ENCODE measurements at regions not wholly inside any gene's neighbourhood (a gene's known extent, or its start where the extent isn't known, plus 50 kb on each side); places are given as distances from the start of the nearest gene placed in this dataset.

GRCh38 chr4:18248611-18249010 lies 227.1 kb upstream of the LCORL start:
- Mint-ChIP-seq H3K9me3 (no peaks in the 10 kb centered on the region), H3K4me3 (no peak overlapping the region), H3K27ac (no peak overlapping the region)

GRCh38 chr4:18247189-18247588 lies 225.6 kb upstream of the LCORL start:
- H3K36me3 Mint-ChIP-seq (ENCODE audit: low read depth): no peaks in the 10 kb centered on the region
- no peak overlapping the region for H3K4me3 Mint-ChIP-seq
- DNase-seq: no peak
- H3K4me1 Mint-ChIP-seq: no peaks in the 10 kb centered on the region
- TF ChIP-seq CTCF (IDR thresholded peaks at IDR 0.05): no peak
- no peak overlapping the region for H3K27ac Mint-ChIP-seq
- no peaks in the 10 kb centered on the region for H3K9me3 Mint-ChIP-seq
- no peaks in the 10 kb centered on the region for H3K27me3 Mint-ChIP-seq (ENCODE audit: low read depth, poor library complexity)

More at GRCh38 chr4:18248611-18249010, 227.1 kb upstream of the LCORL start:
- Mint-ChIP-seq H3K4me1 (no peaks in the 10 kb centered on the region), H3K36me3 (ENCODE audit: low read depth) (no peaks in the 10 kb centered on the region), H3K27me3 (ENCODE audit: low read depth, poor library complexity) (no peaks in the 10 kb centered on the region)
- no peak for TF ChIP-seq CTCF (IDR thresholded peaks at IDR 0.05)
- DNase-seq: no peak

- Mint-ChIP-seq H3K4me1 (no peaks in the 10 kb centered on the region), H3K27ac (peak overlapping the region; percentile 10)
Measured at GRCh38 chr4:18242919-18243693, 221.6 kb upstream of the LCORL start.

GRCh38 chr4:18241727-18242126 lies 220.2 kb upstream of the LCORL start:
- H3K9me3 Mint-ChIP-seq: no peaks in the 10 kb centered on the region
- H3K4me3 Mint-ChIP-seq: no peak overlapping the region
- no peak for TF ChIP-seq CTCF (IDR thresholded peaks at IDR 0.05)
- no peaks in the 10 kb centered on the region for H3K36me3 Mint-ChIP-seq (ENCODE audit: low read depth)
- DNase-seq: no peak
- H3K4me1 Mint-ChIP-seq: no peaks in the 10 kb centered on the region
- no peaks in the 10 kb centered on the region for H3K27me3 Mint-ChIP-seq (ENCODE audit: low read depth, poor library complexity)
- H3K27ac Mint-ChIP-seq: no peak overlapping the region

More at GRCh38 chr4:18242919-18243693, 221.6 kb upstream of the LCORL start:
- H3K36me3 Mint-ChIP-seq (ENCODE audit: low read depth): no peaks in the 10 kb centered on the region
- no peaks in the 10 kb centered on the region for H3K27me3 Mint-ChIP-seq (ENCODE audit: low read depth, poor library complexity)
- no peaks in the 10 kb centered on the region for H3K9me3 Mint-ChIP-seq
- no peak for DNase-seq
- no peak for TF ChIP-seq CTCF (IDR thresholded peaks at IDR 0.05)
- H3K4me3 Mint-ChIP-seq: no peak overlapping the region

GRCh38 chr4:18234108-18234507 lies 212.6 kb upstream of the LCORL start:
- Mint-ChIP-seq H3K4me3 (no peak overlapping the region), H3K27me3 (ENCODE audit: low read depth, poor library complexity) (no peaks in the 10 kb centered on the region), H3K4me1 (no peaks in the 10 kb centered on the region), H3K36me3 (ENCODE audit: low read depth) (no peaks in the 10 kb centered on the region), H3K27ac (no peak overlapping the region), H3K9me3 (peaks cover 15% of the 10 kb centered on the region)
- no peak for DNase-seq
- no peak for TF ChIP-seq CTCF (IDR thresholded peaks at IDR 0.05)

- no peak overlapping the region for H3K4me3 Mint-ChIP-seq
- no peaks in the 10 kb centered on the region for H3K36me3 Mint-ChIP-seq (ENCODE audit: low read depth)
- H3K9me3 Mint-ChIP-seq: peaks cover 35% of the 10 kb centered on the region
- H3K27ac Mint-ChIP-seq: no peak overlapping the region
- no peak for TF ChIP-seq CTCF (IDR thresholded peaks at IDR 0.05)
- H3K27me3 Mint-ChIP-seq (ENCODE audit: low read depth, poor library complexity): peaks cover 4% of the 10 kb centered on the region
- H3K4me1 Mint-ChIP-seq: no peaks in the 10 kb centered on the region
- no peak for DNase-seq
Measured at GRCh38 chr4:18231726-18232125, 210.2 kb upstream of the LCORL start.
